H1 (cell line): ENCODE measurements at regions not wholly inside any gene's neighbourhood (a gene's known extent, or its start where the extent isn't known, plus 50 kb on each side); places are given as distances from the start of the nearest gene placed in this dataset.

Experiments used
- CTCF ChIA-PET: fragments of 300-600 bp; sonication (Branson Sonifier 250); formaldehyde crosslinking; loops from one replicate; lab custom pipeline; 2021; ENCODE audit not compliant: partially characterized antibody; lab: Charles Lee
- POLR2A ChIA-PET: fragments of 300-600 bp; sonication (Branson Sonifier 250); formaldehyde crosslinking; loops from one replicate; lab custom pipeline; 2021; ENCODE audit warnings: inconsistent platforms; ENCODE audit not compliant: partially characterized antibody; lab: Charles Lee
- DNase-seq, 2 experiments: peaks; one replicate each; pipeline versions ENCODE4 v3.0.0 to v3.0.0-alpha.2; 2010 to 2022; ENCODE audit warnings: low spot score in 2 of 2, low read depth in 1 of 2, mixed read lengths in 1 of 2
- FAIRE-seq: peaks from 2 replicates; lab custom pipeline; 2011; peaks lifted over from hg19 to GRCh38; lab: Jason Lieb, UNC
- H2AFZ ChIP-seq: 2 replicates; pipeline ENCODE4 v1.8.1; 2012; ENCODE audit warnings: low read length, inconsistent platforms
- H2AK5ac ChIP-seq: 2 replicates; pipeline ENCODE4 v1.6.1; 2013; ENCODE audit warnings: low read depth, low read length
- H2BK120ac ChIP-seq: replicated peaks from 2 replicates; pipeline ENCODE3; 2013; ENCODE audit warnings: low read depth, low read length, inconsistent platforms
- H2BK12ac ChIP-seq: 2 replicates; pipeline ENCODE4 v1.6.1; 2013; ENCODE audit warnings: low read depth, low read length
- H2BK15ac ChIP-seq: 2 replicates; pipeline ENCODE4 v1.6.1; 2013; ENCODE audit warnings: low read length
- H2BK20ac ChIP-seq: 2 replicates; pipeline ENCODE4 v1.6.1; 2013; ENCODE audit warnings: low read length
- H2BK5ac ChIP-seq: 2 replicates; pipeline ENCODE4 v1.6.1; 2013; ENCODE audit warnings: low read depth, low read length
- H3K14ac ChIP-seq: 2 replicates; pipeline ENCODE4 v1.6.1; 2013; ENCODE audit warnings: inconsistent platforms; ENCODE audit not compliant: insufficient read length
- H3K18ac ChIP-seq: 2 replicates; pipeline ENCODE4 v1.6.1; 2013; ENCODE audit warnings: low read length; ENCODE audit errors: extremely low read depth
- H3K23ac ChIP-seq: 2 replicates; pipeline ENCODE4 v1.6.1; 2013; ENCODE audit warnings: inconsistent platforms; ENCODE audit not compliant: insufficient read length
- H3K23me2 ChIP-seq: 2 replicates; pipeline ENCODE4 v1.6.1; 2013; ENCODE audit warnings: low read depth, low read length
- H3K27ac ChIP-seq: 2 replicates; pipeline ENCODE4 v1.6.1; 2011; ENCODE audit warnings: low read depth, low read length, inconsistent platforms
- H3K27me3 ChIP-seq, 4 experiments: replicated peaks in 1 of 4; 1 replicate in 1 of 4; 2 replicates in 3 of 4; pipeline versions ENCODE4 v1.6.1 to v1.8.1; 2011 to 2013; ENCODE audit warnings: low read length in 3 of 4, mild to moderate bottlenecking in 3 of 4, inconsistent platforms in 2 of 4, mixed read lengths in 2 of 4, moderate library complexity in 1 of 4; ENCODE audit not compliant: control insufficient read depth in 3 of 4, insufficient read depth in 3 of 4; ENCODE audit errors: extremely low read depth in 1 of 4
- H3K36me3 ChIP-seq, 4 experiments: 2 replicates each; pipeline versions ENCODE4 v1.6.1 to v1.8.1; 2011 to 2013; ENCODE audit warnings: mild to moderate bottlenecking in 4 of 4, low read length in 3 of 4, moderate library complexity in 2 of 4, control low read depth in 1 of 4, inconsistent platforms in 1 of 4; ENCODE audit not compliant: insufficient read depth in 4 of 4, control insufficient read depth in 2 of 4
- H3K4ac ChIP-seq: replicated peaks from 2 replicates; pipeline ENCODE3; 2013; ENCODE audit warnings: low read length, low read depth, mixed read lengths, inconsistent platforms; ENCODE audit not compliant: insufficient read length
- H3K4me1 ChIP-seq, 4 experiments: replicated peaks in 1 of 4; 1 replicate in 1 of 4; 2 replicates in 3 of 4; pipeline versions ENCODE4 v1.6.1 to v1.8.1; 2011 to 2013; ENCODE audit warnings: low read length in 3 of 4, inconsistent platforms in 2 of 4, mixed read lengths in 1 of 4; ENCODE audit not compliant: insufficient read depth in 4 of 4, control insufficient read depth in 3 of 4
- H3K4me2 ChIP-seq, 2 experiments: 2 replicates each; pipeline versions ENCODE4 v1.6.1 to v1.8.1; 2011 to 2013; ENCODE audit warnings: low read depth in 2 of 2, low read length in 2 of 2, control low read depth in 1 of 2, inconsistent platforms in 1 of 2, mild to moderate bottlenecking in 1 of 2; ENCODE audit not compliant: insufficient read depth in 1 of 2
- H3K4me3 ChIP-seq, 4 experiments: fragments of 200-600, 300-600 bp in 1 of 4; sonication (generic), shearing (Covaris generic), sonication (Bioruptor Twin) in 1 of 4; 2 replicates each; pipeline versions ENCODE4 v1.5.1 to v1.8.1; 2011 to 2016; ENCODE audit warnings: low read length in 4 of 4, low read depth in 3 of 4, control low read depth in 2 of 4, inconsistent platforms in 2 of 4, mild to moderate bottlenecking in 2 of 4, mixed read lengths in 1 of 4, moderate library complexity in 1 of 4; ENCODE audit not compliant: insufficient read depth in 2 of 4; ENCODE audit errors: extremely low read depth in 1 of 4
- H3K56ac ChIP-seq: replicated peaks from 2 replicates; pipeline ENCODE3; 2013; ENCODE audit warnings: low read depth, mild to moderate bottlenecking, mixed read lengths, low read length, inconsistent platforms; ENCODE audit not compliant: insufficient read length
- H3K79me1 ChIP-seq: 2 replicates; pipeline ENCODE4 v1.6.1; 2013; ENCODE audit warnings: low read depth, low read length, control low read depth
- H3K79me2 ChIP-seq, 2 experiments: 2 replicates each; pipeline versions ENCODE4 v1.6.1 to v1.8.1; 2012 to 2013; ENCODE audit warnings: low read length in 2 of 2, mild to moderate bottlenecking in 2 of 2, inconsistent platforms in 1 of 2; ENCODE audit not compliant: insufficient read depth in 2 of 2, control insufficient read depth in 1 of 2
- H3K9ac ChIP-seq, 4 experiments: replicated peaks in 1 of 4; 1 replicate in 1 of 4; 2 replicates in 3 of 4; pipeline versions ENCODE4 v1.6.1 to v1.8.1; 2011 to 2013; ENCODE audit warnings: low read depth in 3 of 4, low read length in 3 of 4, control low read depth in 2 of 4, mild to moderate bottlenecking in 2 of 4, moderate library complexity in 2 of 4, inconsistent platforms in 1 of 4; ENCODE audit errors: extremely low read depth in 1 of 4
- H3K9me3 ChIP-seq, 2 experiments: 2 replicates each; pipeline versions ENCODE4 v1.6.1 to v1.8.1; 2012 to 2013; ENCODE audit warnings: mild to moderate bottlenecking in 2 of 2, moderate library complexity in 2 of 2, control low read depth in 1 of 2, inconsistent platforms in 1 of 2, low read depth in 1 of 2, low read length in 1 of 2, mixed read lengths in 1 of 2; ENCODE audit not compliant: insufficient read depth in 2 of 2
- H4K20me1 ChIP-seq, 2 experiments: replicated peaks in 1 of 2; 2 replicates each; pipeline versions ENCODE3 to v1.8.1; 2011 to 2013; ENCODE audit warnings: inconsistent platforms in 2 of 2, low read length in 2 of 2, mild to moderate bottlenecking in 1 of 2; ENCODE audit not compliant: insufficient read depth in 2 of 2, control insufficient read depth in 1 of 2
- H4K5ac ChIP-seq: 2 replicates; pipeline ENCODE4 v1.6.1; 2013; ENCODE audit warnings: low read length, low read depth, mixed read lengths, inconsistent platforms; ENCODE audit not compliant: insufficient read length
- H4K8ac ChIP-seq: 2 replicates; pipeline ENCODE4 v1.8.0; 2013; ENCODE audit warnings: mild to moderate bottlenecking, moderate library complexity, low read length, inconsistent platforms; ENCODE audit not compliant: insufficient read depth; ENCODE audit errors: extremely low read depth
- H4K91ac ChIP-seq: replicated peaks from 2 replicates; pipeline ENCODE3; 2013; ENCODE audit warnings: low read length, mixed read lengths, inconsistent platforms; ENCODE audit not compliant: insufficient read length
- ASH2L ChIP-seq: fragments of 200-600, 300-600 bp; sonication (generic); IDR thresholded peaks from one replicate; pipeline ENCODE4 v1.7.1; 2017; ENCODE audit warnings: low read length
- CREB1 ChIP-seq: IDR thresholded peaks from 2 replicates; pipeline ENCODE4 v1.6.1; 2012; ENCODE audit warnings: inconsistent platforms
- EZH2 ChIP-seq: fragments of 200-600 bp; sonication (generic); IDR thresholded peaks from 2 replicates; pipeline ENCODE4 v1.7.1; 2012; ENCODE audit warnings: low read depth, mild to moderate bottlenecking, moderate library complexity, low read length, inconsistent platforms; ENCODE audit not compliant: severe bottlenecking
- HDAC2 ChIP-seq, 2 experiments: fragments of 300-600 bp in 1 of 2; sonication (generic) in 1 of 2; IDR thresholded peaks; 2 replicates each; pipeline ENCODE4 v1.6.1; 2011 to 2012; ENCODE audit warnings: low read depth in 2 of 2, low read length in 2 of 2, mild to moderate bottlenecking in 2 of 2, moderate library complexity in 2 of 2, borderline replicate concordance in 1 of 2, inconsistent platforms in 1 of 2
- POLR2AphosphoS5 ChIP-seq: IDR thresholded peaks from 2 replicates; pipeline ENCODE4 v1.6.1; 2011; ENCODE audit warnings: low read depth, low read length
- SAP30 ChIP-seq: fragments of 300-600 bp; sonication (generic); IDR thresholded peaks from 2 replicates; pipeline ENCODE4 v1.7.1; 2012; ENCODE audit warnings: low read length, moderate library complexity, mild to moderate bottlenecking, inconsistent platforms; ENCODE audit not compliant: insufficient read depth, insufficient replicate concordance
- SIN3A ChIP-seq, 2 experiments: IDR thresholded peaks in 1 of 2; conservative IDR thresholded peaks in 1 of 2; 2 replicates each; pipeline ENCODE4 v1.6.1; 2011 to 2012; ENCODE audit warnings: low read length in 2 of 2, improper control_type of control experiment in 1 of 2, low read depth in 1 of 2, mild to moderate bottlenecking in 1 of 2
- SIRT6 ChIP-seq: IDR thresholded peaks from one replicate; pipeline ENCODE4 v1.7.1; 2012; ENCODE audit warnings: low read length, inconsistent platforms
- SRF ChIP-seq: IDR thresholded peaks from 2 replicates; pipeline ENCODE4 v1.6.1; 2011; ENCODE audit warnings: mild to moderate bottlenecking, low read depth, low read length, moderate library complexity
- TAF7 ChIP-seq: optimal IDR thresholded peaks from 2 replicates; pipeline ENCODE3; 2011; ENCODE audit warnings: low read depth, mild to moderate bottlenecking, inconsistent platforms, low read length, moderate library complexity, borderline replicate concordance
- TEAD4 ChIP-seq: IDR thresholded peaks from 2 replicates; pipeline ENCODE4 v1.6.1; 2012; ENCODE audit warnings: low read depth, low read length, inconsistent platforms, mixed read lengths
- WGBS, 2 experiments: shearing (Covaris generic) in 1 of 2; methylation state at CpG; one replicate each; pipeline versions ENCODE4 v1.1.6 to v1.1.7; 2013 to 2015; ENCODE audit warnings: low lambda C conversion rate in 2 of 2, mixed read lengths in 2 of 2, inconsistent platforms in 1 of 2, low coverage in 1 of 2, missing lambda C conversion rate in 1 of 2; ENCODE audit not compliant: insufficient replicate concordance in 2 of 2, insufficient coverage in 1 of 2, insufficient read length in 1 of 2; ENCODE audit errors: extremely low coverage in 1 of 2, missing lambda C conversion rate in 1 of 2; 5-methylcytosine and 5-hydroxymethylcytosine counted together
- TF ChIP-seq, protein P1 (sequence below), 3 experiments: IDR thresholded peaks; 1 replicate in 2 of 3; 2 replicates in 1 of 3; pipeline versions ENCODE4 v1.5.1 to v1.6.1; 2011; ENCODE audit warnings: low read length in 3 of 3, mild to moderate bottlenecking in 3 of 3, inconsistent platforms in 2 of 3, low read depth in 1 of 3, moderate library complexity in 1 of 3; ENCODE audit not compliant: insufficient read depth in 1 of 3; ENCODE audit errors: control extremely low read depth in 1 of 3

GRCh38 chr6:111982681-111983080 is 71.2 kb upstream of the CCN6 start:
- Histone ChIP-seq H4K20me1 (no peaks in the 10 kb centered on the region), H3K4me3 (no peak overlapping the region), H3K18ac (no peak overlapping the region), H3K27me3 (peaks cover 0 to 3% (median 0%) of the 10 kb centered on the region in 4 experiments; a peak in 1 of 7 replicates), H3K23me2 (no peaks in the 10 kb centered on the region), H2AK5ac (no peak overlapping the region), H2BK12ac (no peak overlapping the region), H3K56ac (no peak overlapping the region), H3K4ac (no peak overlapping the region), H2BK20ac (no peak overlapping the region), H3K79me1 (no peaks in the 10 kb centered on the region), H2BK120ac (no peak overlapping the region), H2BK15ac (no peak overlapping the region), H3K23ac (no peak overlapping the region), H2AFZ (no peak overlapping the region), H4K91ac (no peak overlapping the region), H2BK5ac (no peak overlapping the region), H3K9me3 (no peaks in the 10 kb centered on the region), H3K36me3 (no peaks in the 10 kb centered on the region), H3K4me2 (no peak overlapping the region), H3K27ac (no peak overlapping the region), H3K9ac (no peak overlapping the region), H4K8ac (no peak overlapping the region), H3K79me2 (no peaks in the 10 kb centered on the region), H4K5ac (no peak overlapping the region), H3K14ac (no peak overlapping the region), H3K4me1 (peaks cover 0 to 7% (median 6%) of the 10 kb centered on the region in 4 experiments; a peak in 3 of 7 replicates)
- CTCF ChIA-PET, result interaction anchor here (0.8 kb wide), 2 partner anchors 61 to 261 kb away, joined by 3 to 4 read pairs; no protein-coding TSS in a partner anchor
- FAIRE-seq (no peak), DNase-seq (no peak)
- 82% methylated on average over 1 of the region's 1 CpG; no CpG with 5 or more reads in 1 of the 2 experiments for WGBS, 2 experiments
- POLR2A ChIA-PET, result interaction anchor here (0.7 to 1.3 kb wide), 4 partner anchors 10 to 38 kb away, joined by 3 to 4 read pairs (median 4); no protein-coding TSS in a partner anchor
- TF ChIP-seq POLR2AphosphoS5 (no peak), SAP30 (no peak), CREB1 (no peak), EZH2 (no peak), SIN3A (conservative IDR thresholded peaks at IDR 0.05 in 1 of 2, IDR thresholded peaks at IDR 0.05 in 1 of 2; ENCODE audit: low read depth in 1 of 2, low read length in 2 of 2) (no peak), SIRT6 (no peak), SRF (no peak), HDAC2 (IDR thresholded peaks at IDR 0.05; ENCODE audit: borderline replicate concordance in 1 of 2, low read depth in 2 of 2, low read length in 2 of 2) (no peak), TEAD4 (no peak), ASH2L (no peak), TAF7 (no peak)
- TF ChIP-seq, protein P1, sequence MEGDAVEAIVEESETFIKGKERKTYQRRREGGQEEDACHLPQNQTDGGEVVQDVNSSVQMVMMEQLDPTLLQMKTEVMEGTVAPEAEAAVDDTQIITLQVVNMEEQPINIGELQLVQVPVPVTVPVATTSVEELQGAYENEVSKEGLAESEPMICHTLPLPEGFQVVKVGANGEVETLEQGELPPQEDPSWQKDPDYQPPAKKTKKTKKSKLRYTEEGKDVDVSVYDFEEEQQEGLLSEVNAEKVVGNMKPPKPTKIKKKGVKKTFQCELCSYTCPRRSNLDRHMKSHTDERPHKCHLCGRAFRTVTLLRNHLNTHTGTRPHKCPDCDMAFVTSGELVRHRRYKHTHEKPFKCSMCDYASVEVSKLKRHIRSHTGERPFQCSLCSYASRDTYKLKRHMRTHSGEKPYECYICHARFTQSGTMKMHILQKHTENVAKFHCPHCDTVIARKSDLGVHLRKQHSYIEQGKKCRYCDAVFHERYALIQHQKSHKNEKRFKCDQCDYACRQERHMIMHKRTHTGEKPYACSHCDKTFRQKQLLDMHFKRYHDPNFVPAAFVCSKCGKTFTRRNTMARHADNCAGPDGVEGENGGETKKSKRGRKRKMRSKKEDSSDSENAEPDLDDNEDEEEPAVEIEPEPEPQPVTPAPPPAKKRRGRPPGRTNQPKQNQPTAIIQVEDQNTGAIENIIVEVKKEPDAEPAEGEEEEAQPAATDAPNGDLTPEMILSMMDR (IDR thresholded peaks at IDR 0.05; ENCODE audit: control extremely low read depth in 1 of 3, insufficient read depth in 1 of 3, low read depth in 1 of 3, low read length in 3 of 3), result no peak
